PFSK-1 (cell line): ENCODE measurements at regions not wholly inside any gene's neighbourhood (a gene's known extent, or its start where the extent isn't known, plus 50 kb on each side); places are given as distances from the start of the nearest gene placed in this dataset.

Experiments
- POLR2AphosphoS5 ChIP-seq: IDR thresholded peaks from 2 replicates; pipeline ENCODE4 v1.6.1; 2012; ENCODE audit warnings: low read depth, mild to moderate bottlenecking, control low read depth, low read length, moderate library complexity
- REST ChIP-seq, 2 experiments: IDR thresholded peaks; 2 replicates each; pipeline versions ENCODE4 v1.6.1 to v1.8.0; 2011 to 2012; ENCODE audit warnings: low read depth in 2 of 2, low read length in 2 of 2, control low read depth in 1 of 2, inconsistent platforms in 1 of 2, mild to moderate bottlenecking in 1 of 2, moderate library complexity in 1 of 2; ENCODE audit not compliant: insufficient read depth in 1 of 2
- SIN3A ChIP-seq: IDR thresholded peaks from 2 replicates; pipeline ENCODE4 v1.6.1; 2012; ENCODE audit warnings: mild to moderate bottlenecking, low read length, moderate library complexity, borderline replicate concordance; ENCODE audit not compliant: insufficient read depth

- TF ChIP-seq REST (IDR thresholded peaks at IDR 0.05; ENCODE audit: insufficient read depth in 1 of 2, low read depth in 2 of 2, low read length in 2 of 2) (no peak), POLR2AphosphoS5 (no peak), SIN3A (no peak)
Observed at GRCh38 chr9:110123341-110124095, 84.4 kb downstream of the C9orf152 start.
